Common myeloid progenitor, CD34-positive (primary cell): ENCODE measurements at regions not wholly inside any gene's neighbourhood (a gene's known extent, or its start where the extent isn't known, plus 50 kb on each side); places are given as distances from the start of the nearest gene placed in this dataset.
A peak's percentile ranks its signal among the peaks of the same experiment; 100 is the strongest.

Experiments
- CTCF ChIA-PET: fragments of 350-600 bp; sonication (Branson Sonifier 250); formaldehyde crosslinking; loops from one replicate; lab custom pipeline; 2021; ENCODE audit warnings: antibody characterized with exemption; lab: Charles Lee
- POLR2A ChIA-PET: fragments of 350-600 bp; sonication (Branson Sonifier 250); formaldehyde crosslinking; loops from one replicate; lab custom pipeline; 2021; ENCODE audit warnings: antibody characterized with exemption; lab: Charles Lee
- DNase-seq, 3 donors: peaks; one replicate each; pipeline versions ENCODE4 v3.0.0 to v3.0.0-alpha.2; 2013
- H3K27ac ChIP-seq, 2 experiments: 1 replicate in 1 of 2; 2 replicates in 1 of 2; pipeline ENCODE4 v1.7.0; 2013; ENCODE audit warnings: inconsistent platforms in 2 of 2, low read length in 2 of 2, mild to moderate bottlenecking in 2 of 2, low read depth in 1 of 2, moderate library complexity in 1 of 2; ENCODE audit not compliant: severe bottlenecking in 2 of 2, insufficient read depth in 1 of 2, poor library complexity in 1 of 2
- H3K27me3 ChIP-seq, 5 experiments: replicated peaks in 2 of 5; 1 replicate in 3 of 5; 2 replicates in 2 of 5; pipeline versions ENCODE4 v1.6.1 to v1.7.0; 2013; ENCODE audit warnings: low read length in 4 of 5, mild to moderate bottlenecking in 2 of 5, moderate library complexity in 2 of 5, inconsistent platforms in 1 of 5; ENCODE audit not compliant: insufficient read depth in 5 of 5, control insufficient read depth in 4 of 5
- H3K36me3 ChIP-seq, 4 experiments: 1 replicate in 2 of 4; 2 replicates in 2 of 4; pipeline versions ENCODE4 v1.6.1 to v1.7.0; 2013; ENCODE audit warnings: low read length in 3 of 4, control low read depth in 1 of 4, mild to moderate bottlenecking in 1 of 4; ENCODE audit not compliant: control insufficient read depth in 4 of 4, insufficient read depth in 4 of 4
- H3K4me1 ChIP-seq, 4 experiments: 1 replicate in 3 of 4; 2 replicates in 1 of 4; pipeline versions ENCODE4 v1.6.1 to v1.7.1; 2013; ENCODE audit warnings: low read length in 3 of 4, mild to moderate bottlenecking in 3 of 4, control low read depth in 1 of 4, inconsistent platforms in 1 of 4, moderate library complexity in 1 of 4; ENCODE audit not compliant: control insufficient read depth in 4 of 4, insufficient read depth in 4 of 4; ENCODE audit errors: control extremely low read depth in 1 of 4
- H3K4me3 ChIP-seq, 7 experiments: 1 replicate in 4 of 7; 2 replicates in 3 of 7; pipeline versions ENCODE4 v1.5.1 to v1.7.0; 2013; ENCODE audit warnings: mild to moderate bottlenecking in 7 of 7, low read length in 6 of 7, moderate library complexity in 6 of 7, inconsistent platforms in 2 of 7, low read depth in 2 of 7, control low read depth in 1 of 7; ENCODE audit not compliant: insufficient read depth in 4 of 7, control insufficient read depth in 1 of 7; ENCODE audit errors: extremely low read depth in 1 of 7
- H3K9me3 ChIP-seq, 5 experiments: 1 replicate in 4 of 5; 2 replicates in 1 of 5; pipeline versions ENCODE4 v1.6.1 to v1.7.1; 2013; ENCODE audit warnings: low read length in 4 of 5, mild to moderate bottlenecking in 2 of 5, inconsistent platforms in 1 of 5, low read depth in 1 of 5, moderate library complexity in 1 of 5; ENCODE audit not compliant: control insufficient read depth in 4 of 5, insufficient read depth in 2 of 5; ENCODE audit errors: control extremely low read depth in 1 of 5
- WGBS: methylation state at CpG from one replicate; pipeline ENCODE4 v1.1.5; 2013; ENCODE audit not compliant: insufficient coverage; 5-methylcytosine and 5-hydroxymethylcytosine counted together

DNA sequence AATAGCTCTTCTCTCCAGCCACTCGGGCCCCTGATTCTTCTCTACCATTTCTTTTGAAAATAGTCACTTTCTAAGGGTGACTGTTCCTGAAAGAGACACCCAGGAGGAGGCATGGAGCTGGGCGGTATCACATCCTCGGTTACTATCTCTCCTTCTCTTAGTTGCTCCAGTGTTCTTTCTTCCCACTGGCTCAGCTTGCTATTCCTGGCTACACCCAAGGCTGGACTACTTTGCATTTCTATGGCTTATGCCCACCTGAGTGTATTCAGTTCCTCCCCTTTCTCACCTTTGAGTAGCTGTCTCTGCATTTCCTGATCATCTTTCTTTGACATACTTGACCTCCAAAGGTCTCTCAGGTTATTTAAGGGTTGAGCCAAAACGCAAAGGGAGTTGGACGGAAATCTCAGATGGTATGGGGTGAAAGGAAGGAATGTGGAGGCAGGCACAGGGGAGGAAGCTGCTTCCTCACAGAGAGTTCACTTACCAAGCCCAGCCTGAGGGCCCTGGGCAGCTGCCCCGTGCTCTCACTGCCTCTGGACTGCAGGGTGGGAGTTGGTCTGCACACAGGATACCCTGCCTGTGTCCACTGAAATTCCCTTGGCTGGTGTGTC lies 155.7 kb downstream of the SNX19 start:
- H3K36me3 ChIP-seq: no peaks in the 10 kb centered on the region
- H3K4me3 ChIP-seq: no peak overlapping the region
- peaks cover 0 to 5% (median 4%) of the 10 kb centered on the region in 4 experiments for H3K4me1 ChIP-seq
- CTCF ChIA-PET: no interaction called here
- POLR2A ChIA-PET: no interaction called here
- no peaks in the 10 kb centered on the region for H3K9me3 ChIP-seq
- no peaks in the 10 kb centered on the region for H3K27me3 ChIP-seq
- no peak for DNase-seq
- 97% methylated on average over 4 of the region's 6 CpGs for WGBS
- H3K27ac ChIP-seq: no peak overlapping the region

- 100% methylated on average over 1 of the region's 3 CpGs for WGBS
- H3K27me3 ChIP-seq: no peaks in the 10 kb centered on the region
- DNase-seq: no peak
- peaks cover 5 to 16% (median 10%) of the 10 kb centered on the region in 4 experiments for H3K4me1 ChIP-seq
- H3K27ac ChIP-seq: no peak overlapping the region
- no peaks in the 10 kb centered on the region for H3K36me3 ChIP-seq
- no peak overlapping the region for H3K4me3 ChIP-seq
- ChIA-PET POLR2A (no interaction called here), CTCF (no interaction called here)
- H3K9me3 ChIP-seq: no peaks in the 10 kb centered on the region
Observed at GRCh38 chr11:130761560-130762220, 154.6 kb downstream of the SNX19 start.

DNA sequence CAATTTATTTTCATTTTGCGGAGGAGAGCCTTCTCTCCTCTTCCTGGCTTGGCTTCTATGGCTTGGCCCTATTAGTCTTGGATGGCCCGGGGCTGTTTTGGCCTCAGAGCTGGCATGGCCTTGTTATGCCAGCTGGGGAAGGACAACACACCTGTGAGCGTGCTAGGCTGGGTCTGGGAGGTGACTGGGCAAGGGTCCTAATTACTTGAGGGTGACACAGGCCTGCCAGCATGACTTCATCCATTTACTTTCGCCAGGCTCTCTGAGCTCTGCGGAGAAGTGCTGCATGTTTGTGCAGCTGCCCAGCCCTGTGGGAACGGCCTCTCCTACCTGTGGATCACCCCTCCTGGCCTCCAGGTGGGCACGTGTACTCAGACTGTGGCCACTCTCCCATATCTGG lies 153.6 kb downstream of the SNX19 start:
- CTCF ChIA-PET: no interaction called here
- peaks cover 6 to 23% (median 13%) of the 10 kb centered on the region in 4 experiments for H3K4me1 ChIP-seq

DNA sequence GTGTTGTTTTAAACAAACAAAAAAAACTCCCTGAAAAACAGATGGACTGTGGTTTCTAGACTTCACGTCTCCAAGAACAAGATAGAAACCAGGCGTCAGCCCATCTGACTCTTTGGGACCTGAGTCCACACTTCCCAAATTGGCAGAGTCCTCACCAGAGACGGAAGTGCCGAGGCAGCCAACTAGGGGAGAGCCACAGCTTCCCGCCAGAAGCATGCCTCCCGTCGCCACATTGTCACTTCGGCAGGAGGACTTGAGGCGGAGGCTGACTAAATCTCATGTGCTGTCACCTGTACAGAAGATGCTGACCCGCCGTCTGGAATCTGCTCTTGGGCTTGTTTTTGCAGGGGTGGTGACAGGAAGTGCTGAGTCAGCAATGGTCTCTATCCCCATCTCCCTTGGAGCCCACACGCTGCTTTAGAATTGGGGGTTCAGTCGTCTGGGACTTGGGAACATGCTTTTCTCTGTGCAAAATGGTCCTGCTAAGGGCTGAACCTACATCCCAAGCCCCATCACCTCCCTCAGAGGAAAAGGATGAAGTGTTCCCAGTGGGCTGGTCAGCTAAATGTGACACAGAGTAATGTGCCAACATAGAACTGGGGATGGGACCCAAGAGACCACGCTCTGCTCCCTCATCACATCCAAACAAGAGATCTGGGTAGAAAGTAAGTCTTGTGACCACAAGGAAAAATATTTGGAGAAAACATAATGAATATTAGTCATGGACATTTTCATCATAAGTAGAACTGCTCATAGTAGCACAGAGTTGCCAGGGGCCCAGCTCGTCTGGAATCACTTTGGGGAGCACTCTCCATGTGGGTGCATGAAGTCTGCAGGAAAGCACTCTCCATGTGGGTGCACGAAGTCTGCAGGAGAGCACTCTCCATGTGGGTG lies 152.9 kb downstream of the SNX19 start:
- no peak overlapping the region for H3K4me3 ChIP-seq
- H3K36me3 ChIP-seq: no peaks in the 10 kb centered on the region
- no peak overlapping the region for H3K27ac ChIP-seq
- ChIA-PET CTCF (no interaction called here), POLR2A (no interaction called here)
- peaks cover 0 to 3% (median 0%) of the 10 kb centered on the region in 5 experiments for H3K9me3 ChIP-seq
- over 99% methylated on average over 11 of the region's 16 CpGs for WGBS
- peaks cover 6 to 23% (median 13%) of the 10 kb centered on the region in 4 experiments for H3K4me1 ChIP-seq
- DNase-seq: no peak
- no peaks in the 10 kb centered on the region for H3K27me3 ChIP-seq

More for the DNA sequence above, 153.6 kb downstream of the SNX19 start:
- Histone ChIP-seq H3K36me3 (no peaks in the 10 kb centered on the region), H3K27me3 (no peaks in the 10 kb centered on the region), H3K27ac (no peak overlapping the region), H3K9me3 (no peaks in the 10 kb centered on the region), H3K4me3 (no peak overlapping the region)
- no peak for DNase-seq
- 97% methylated on average over 5 of the region's 7 CpGs for WGBS
- POLR2A ChIA-PET: no interaction called here

DNA sequence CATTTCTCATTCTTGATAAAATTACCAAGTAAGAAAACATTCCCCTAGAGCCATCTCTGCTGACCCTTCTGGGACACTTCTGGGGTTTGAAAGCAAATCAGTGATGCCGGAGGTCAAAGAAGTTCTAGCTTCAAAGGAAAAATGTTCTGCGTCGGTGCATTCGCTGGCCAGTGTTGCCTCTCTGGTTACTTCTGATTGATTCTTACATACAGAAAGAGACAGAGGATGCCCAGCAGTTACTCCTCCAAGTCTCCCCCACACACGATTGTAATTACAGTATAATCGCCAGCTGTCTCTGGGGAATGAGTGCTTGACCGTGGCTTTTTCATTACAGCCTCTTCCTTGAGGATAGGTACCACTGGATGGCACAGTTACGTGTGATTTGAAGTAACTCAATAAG lies 150.9 kb downstream of the SNX19 start:
- POLR2A ChIA-PET: no interaction called here
- WGBS: 98% methylated on average over 6 of the region's 8 CpGs
- H3K27ac ChIP-seq: no peak overlapping the region

DNA sequence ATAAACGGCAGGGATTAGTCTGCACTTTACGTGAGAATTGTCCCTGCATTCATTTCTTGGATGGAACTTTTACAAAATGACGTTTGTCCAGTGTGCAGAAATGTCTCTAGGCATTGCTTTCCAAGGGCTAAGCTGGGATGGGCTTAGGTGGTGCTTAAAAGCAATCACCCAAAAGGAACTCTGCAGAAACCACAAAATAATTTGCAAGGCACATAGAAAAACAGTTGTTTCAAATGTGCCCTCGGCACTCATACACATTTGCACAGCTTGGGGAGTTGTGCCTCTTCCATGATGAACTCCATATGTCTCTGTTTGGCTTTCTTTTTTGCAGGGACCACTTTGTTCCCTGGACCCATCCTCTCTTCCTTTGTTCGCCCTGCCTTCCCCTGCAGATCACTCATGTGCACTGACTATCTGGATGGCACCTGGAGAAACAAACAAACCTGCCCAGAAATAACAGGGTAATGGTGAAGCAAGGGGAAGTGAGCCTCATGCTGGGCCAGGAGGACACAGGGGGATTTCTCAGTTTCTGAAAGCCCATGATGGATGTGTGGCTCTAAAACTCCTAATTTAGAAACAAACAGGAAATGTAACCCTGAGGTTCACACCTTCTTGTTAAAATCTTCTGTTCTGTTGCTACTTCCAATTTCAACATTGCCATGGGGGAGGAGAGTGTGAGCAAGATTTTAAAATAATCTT lies 150.2 kb downstream of the SNX19 start:
- Histone ChIP-seq H3K27ac (no peak overlapping the region), H3K36me3 (no peaks in the 10 kb centered on the region), H3K27me3 (no peaks in the 10 kb centered on the region), H3K4me3 (no peak overlapping the region), H3K9me3 (peaks cover 0 to 5% (median 0%) of the 10 kb centered on the region in 5 experiments), H3K4me1 (peaks cover 6 to 25% (median 13%) of the 10 kb centered on the region in 4 experiments)
- peak in 2 of 3 donors; percentile 58 to 67 for DNase-seq
- ChIA-PET CTCF (no interaction called here), POLR2A (no interaction called here)
- 51% methylated on average over 4 of the region's 5 CpGs for WGBS

More for the DNA sequence above, 150.9 kb downstream of the SNX19 start:
- no peak for DNase-seq
- Histone ChIP-seq H3K4me1 (peaks cover 6 to 25% (median 13%) of the 10 kb centered on the region in 4 experiments), H3K4me3 (no peak overlapping the region), H3K9me3 (peaks cover 0 to 5% (median 0%) of the 10 kb centered on the region in 5 experiments), H3K27me3 (no peaks in the 10 kb centered on the region), H3K36me3 (no peaks in the 10 kb centered on the region)
- CTCF ChIA-PET: no interaction called here
